Retinal pigment epithelial cell (primary cell): ENCODE measurements at regions not wholly inside any gene's neighbourhood (a gene's known extent, or its start where the extent isn't known, plus 50 kb on each side); places are given as distances from the start of the nearest gene placed in this dataset.

Source experiments
- DNase-seq: peaks from one replicate; pipeline ENCODE4 v3.0.0-alpha.2; 2010; ENCODE audit warnings: low read depth
- H3K4me3 ChIP-seq: 2 replicates; pipeline ENCODE4 v1.5.1; 2011; ENCODE audit warnings: mild to moderate bottlenecking, low read length, control low read depth, moderate library complexity
- CTCF ChIP-seq: conservative IDR thresholded peaks from 2 replicates; pipeline ENCODE4 v1.5.1; 2011; ENCODE audit warnings: low read depth, low read length, control low read depth, inconsistent platforms

GRCh38 chr4:28385801-28386200 is 1525.2 kb downstream of the STIM2 start:
- H3K4me3 ChIP-seq, result no peak overlapping the region
- no peak for TF ChIP-seq CTCF
- DNase-seq, result no peak

DNA sequence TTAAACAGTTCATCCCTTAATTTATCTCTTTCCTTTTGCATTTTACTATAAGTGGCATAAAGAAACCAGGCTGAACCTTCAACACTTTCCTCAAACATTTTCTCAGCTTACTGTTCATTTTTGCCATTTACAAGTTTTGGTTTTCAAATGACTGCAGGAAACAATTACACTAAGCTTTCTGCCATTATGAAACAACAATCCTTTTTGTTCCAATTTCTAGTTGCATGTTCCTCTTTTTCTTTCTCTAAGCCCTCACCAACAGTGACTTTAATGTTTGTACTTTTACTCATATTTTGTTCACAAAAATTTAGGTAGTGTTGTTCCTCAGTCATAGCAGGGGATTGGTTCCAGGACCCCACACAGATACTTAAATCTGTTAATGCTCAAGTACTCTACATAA is 1526.1 kb downstream of the STIM2 start:
- no peak overlapping the region for H3K4me3 ChIP-seq
- DNase-seq, result no peak
- no peak for TF ChIP-seq CTCF

GRCh38 chr4:28388471-28388870 is 1527.8 kb downstream of the STIM2 start:
- no peak for DNase-seq
- no peak for TF ChIP-seq CTCF

DNA sequence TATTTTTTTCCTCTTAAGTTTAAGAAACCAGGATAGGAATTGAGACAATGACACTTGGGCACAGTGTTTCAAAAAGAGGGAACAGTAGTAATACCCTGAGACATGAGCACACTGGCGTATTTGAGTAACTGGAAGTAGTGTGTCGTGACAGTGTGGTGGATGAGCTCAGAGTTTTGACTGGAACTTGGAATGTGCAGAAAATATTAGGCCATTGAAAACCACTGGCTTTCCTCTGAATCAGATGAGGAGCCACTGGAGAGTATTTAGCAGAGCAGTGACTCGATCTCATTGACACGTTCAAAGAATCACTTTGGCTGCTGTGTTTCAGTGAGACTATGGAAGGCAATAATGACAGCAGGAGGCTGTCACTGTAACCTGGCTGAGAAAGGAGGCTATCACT is 1531.2 kb downstream of the STIM2 start:
- DNase-seq, result no peak
- H3K4me3 ChIP-seq, result no peak overlapping the region
- no peak for TF ChIP-seq CTCF

More at GRCh38 chr4:28388471-28388870, 1527.8 kb downstream of the STIM2 start:
- H3K4me3 ChIP-seq, result no peak overlapping the region

DNA sequence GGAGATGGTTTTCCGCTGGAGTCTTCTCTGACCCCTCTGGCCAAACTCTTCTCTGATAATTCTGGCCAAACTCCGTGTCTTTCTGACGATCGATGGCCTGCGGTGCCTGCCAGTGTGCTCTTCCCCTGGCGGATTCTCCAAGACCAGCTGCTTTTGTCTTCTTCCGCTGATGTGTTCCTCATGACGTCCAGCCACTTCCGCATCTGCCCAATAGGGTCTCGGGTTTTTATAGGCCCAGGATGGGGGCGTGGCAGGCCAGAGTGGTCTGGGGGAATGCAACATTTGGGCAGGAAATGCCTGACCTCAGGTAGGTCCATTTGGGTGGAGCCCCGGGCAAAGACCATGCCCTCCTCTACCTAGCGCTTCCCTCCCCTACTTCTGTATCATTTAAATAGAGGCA is 1542.1 kb downstream of the STIM2 start:
- no peak for TF ChIP-seq CTCF
- H3K4me3 ChIP-seq, result no peak overlapping the region
- no peak for DNase-seq

DNA sequence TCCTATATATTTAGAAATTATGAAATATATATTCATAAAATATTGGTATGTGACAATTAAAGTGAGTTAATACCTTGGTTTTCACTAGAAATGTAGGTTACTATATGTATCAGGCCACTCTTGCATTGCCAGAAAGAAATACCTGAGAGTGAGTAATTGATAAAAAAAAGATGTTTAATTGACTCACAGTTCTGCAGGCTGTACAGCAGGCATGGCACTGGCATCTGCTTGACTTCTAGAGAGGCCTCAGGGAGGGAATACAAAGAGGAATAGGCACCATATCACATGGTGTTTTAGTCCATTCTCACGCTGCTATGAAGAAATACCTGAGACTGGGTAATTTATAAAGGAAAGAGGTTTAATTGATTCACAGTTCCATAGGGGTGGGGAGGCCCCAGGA is 1560.6 kb downstream of the STIM2 start:
- no peak for TF ChIP-seq CTCF
- no peak overlapping the region for H3K4me3 ChIP-seq
- no peak for DNase-seq

DNA sequence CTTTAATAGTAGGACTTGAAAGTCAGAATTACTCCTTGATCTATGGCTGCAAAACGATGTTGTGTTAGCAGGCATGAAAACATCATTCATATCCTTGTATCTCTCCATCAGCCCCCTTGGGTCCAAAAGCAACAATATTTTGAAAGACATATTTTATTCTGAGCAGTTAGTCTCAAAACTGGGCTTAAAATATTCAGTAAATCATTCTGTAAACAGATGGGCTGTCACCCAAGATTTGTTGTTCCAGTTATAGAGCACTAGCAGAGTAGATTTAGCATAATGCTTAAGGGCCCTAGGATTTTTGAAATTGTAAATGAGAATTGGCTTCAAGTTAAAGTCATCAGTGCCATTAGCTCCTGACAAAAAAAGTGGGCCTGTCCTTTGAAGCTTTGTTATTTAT is 1565.6 kb downstream of the STIM2 start:
- no peak for DNase-seq
- no peak for TF ChIP-seq CTCF
- no peak overlapping the region for H3K4me3 ChIP-seq
